ENCODE measurements at regions not wholly inside any gene's neighbourhood (a gene's known extent, or its start where the extent isn't known, plus 50 kb on each side); places are given as distances from the start of the nearest gene placed in this dataset.

DNA sequence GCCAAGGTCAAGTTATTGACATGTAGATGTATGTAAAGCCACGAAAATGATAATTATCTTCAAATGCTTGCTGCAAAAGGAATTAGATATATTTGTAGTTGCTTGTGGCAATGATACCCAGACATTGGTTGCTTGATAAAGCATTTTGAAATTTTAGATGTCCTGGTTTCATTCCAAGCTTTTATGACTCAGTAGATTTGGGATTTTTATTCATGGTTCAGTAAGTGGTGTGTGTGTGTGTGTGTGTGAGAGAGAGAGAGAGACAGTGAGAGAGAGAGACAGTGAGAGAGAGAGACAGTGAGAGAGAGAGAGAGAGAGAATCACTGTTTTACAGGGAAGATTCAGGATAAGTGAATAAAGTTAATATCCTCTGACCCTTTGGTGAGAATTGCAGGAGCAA is 498.2 kb upstream of the C1orf87 start:
- no peaks in the 10 kb centered on the region for H3K36me3 ChIP-seq
- H3K27ac ChIP-seq = no peak overlapping the region
- TF ChIP-seq, protein P1, sequence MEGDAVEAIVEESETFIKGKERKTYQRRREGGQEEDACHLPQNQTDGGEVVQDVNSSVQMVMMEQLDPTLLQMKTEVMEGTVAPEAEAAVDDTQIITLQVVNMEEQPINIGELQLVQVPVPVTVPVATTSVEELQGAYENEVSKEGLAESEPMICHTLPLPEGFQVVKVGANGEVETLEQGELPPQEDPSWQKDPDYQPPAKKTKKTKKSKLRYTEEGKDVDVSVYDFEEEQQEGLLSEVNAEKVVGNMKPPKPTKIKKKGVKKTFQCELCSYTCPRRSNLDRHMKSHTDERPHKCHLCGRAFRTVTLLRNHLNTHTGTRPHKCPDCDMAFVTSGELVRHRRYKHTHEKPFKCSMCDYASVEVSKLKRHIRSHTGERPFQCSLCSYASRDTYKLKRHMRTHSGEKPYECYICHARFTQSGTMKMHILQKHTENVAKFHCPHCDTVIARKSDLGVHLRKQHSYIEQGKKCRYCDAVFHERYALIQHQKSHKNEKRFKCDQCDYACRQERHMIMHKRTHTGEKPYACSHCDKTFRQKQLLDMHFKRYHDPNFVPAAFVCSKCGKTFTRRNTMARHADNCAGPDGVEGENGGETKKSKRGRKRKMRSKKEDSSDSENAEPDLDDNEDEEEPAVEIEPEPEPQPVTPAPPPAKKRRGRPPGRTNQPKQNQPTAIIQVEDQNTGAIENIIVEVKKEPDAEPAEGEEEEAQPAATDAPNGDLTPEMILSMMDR (IDR thresholded peaks at IDR 0.05) = no peak
- no peak overlapping the region for H3K4me3 ChIP-seq
- DNase-seq (no peak), ATAC-seq (no peak)
- no peaks in the 10 kb centered on the region for H3K27me3 ChIP-seq
- intact Hi-C loops (cut with DNase I) = no loop called here
- no peaks in the 10 kb centered on the region for H3K9me3 ChIP-seq
- H3K4me1 ChIP-seq = no peaks in the 10 kb centered on the region

DNA sequence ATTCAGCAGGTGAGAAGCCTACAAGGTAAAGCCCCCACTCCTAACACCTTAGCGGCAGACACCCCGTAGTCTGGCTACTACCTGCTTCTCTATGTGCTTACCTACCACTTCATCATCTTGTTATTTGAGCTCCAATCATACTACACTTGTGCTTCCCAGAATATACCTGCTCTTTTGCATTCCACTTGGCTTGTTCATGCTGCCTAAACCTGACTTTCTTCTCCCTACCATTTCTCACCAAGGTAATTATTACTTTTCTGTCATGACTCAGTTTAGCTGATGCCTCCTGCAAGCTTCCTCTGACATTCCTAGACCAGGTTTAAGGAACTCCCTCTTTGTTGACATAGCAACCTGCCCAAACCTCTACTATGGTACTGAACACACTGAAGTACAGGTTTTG is 495.6 kb upstream of the C1orf87 start:
- Histone ChIP-seq H3K27me3 (no peaks in the 10 kb centered on the region), H3K36me3 (no peaks in the 10 kb centered on the region), H3K4me1 (no peaks in the 10 kb centered on the region), H3K27ac (no peak overlapping the region), H3K4me3 (no peak overlapping the region), H3K9me3 (no peaks in the 10 kb centered on the region)
- peak; percentile 73 for ATAC-seq
- DNase-seq = no peak
- intact Hi-C loops (cut with DNase I) = no loop called here
- TF ChIP-seq, protein P1 (IDR thresholded peaks at IDR 0.05) = no peak

DNA sequence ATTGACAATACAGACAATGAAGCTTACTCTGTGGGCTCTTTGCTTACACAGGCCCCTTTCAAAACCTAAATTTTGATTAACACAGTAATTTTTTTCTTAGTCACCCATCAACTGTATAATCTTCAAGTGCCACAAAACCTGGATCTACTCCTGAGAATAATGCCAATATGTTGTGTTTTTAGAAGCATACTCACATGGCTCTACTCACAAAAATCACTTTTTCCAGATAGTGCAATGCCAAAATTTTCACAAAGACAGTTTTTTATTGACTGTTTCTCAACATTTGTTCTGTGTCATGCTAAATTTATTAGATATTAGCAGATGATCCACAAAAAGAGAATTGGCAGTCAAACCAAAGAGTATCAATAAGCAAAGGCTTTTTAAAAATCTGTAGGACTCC is 493.7 kb upstream of the C1orf87 start:
- DNase-seq = no peak
- H3K27ac ChIP-seq = no peak overlapping the region
- no peaks in the 10 kb centered on the region for H3K27me3 ChIP-seq
- H3K4me1 ChIP-seq = no peaks in the 10 kb centered on the region
- H3K9me3 ChIP-seq = no peaks in the 10 kb centered on the region
- intact Hi-C loops (cut with DNase I) = no loop called here
- no peak for ATAC-seq
- H3K4me3 ChIP-seq = no peak overlapping the region
- TF ChIP-seq, protein P1 (IDR thresholded peaks at IDR 0.05) = no peak
- H3K36me3 ChIP-seq = no peaks in the 10 kb centered on the region

DNA sequence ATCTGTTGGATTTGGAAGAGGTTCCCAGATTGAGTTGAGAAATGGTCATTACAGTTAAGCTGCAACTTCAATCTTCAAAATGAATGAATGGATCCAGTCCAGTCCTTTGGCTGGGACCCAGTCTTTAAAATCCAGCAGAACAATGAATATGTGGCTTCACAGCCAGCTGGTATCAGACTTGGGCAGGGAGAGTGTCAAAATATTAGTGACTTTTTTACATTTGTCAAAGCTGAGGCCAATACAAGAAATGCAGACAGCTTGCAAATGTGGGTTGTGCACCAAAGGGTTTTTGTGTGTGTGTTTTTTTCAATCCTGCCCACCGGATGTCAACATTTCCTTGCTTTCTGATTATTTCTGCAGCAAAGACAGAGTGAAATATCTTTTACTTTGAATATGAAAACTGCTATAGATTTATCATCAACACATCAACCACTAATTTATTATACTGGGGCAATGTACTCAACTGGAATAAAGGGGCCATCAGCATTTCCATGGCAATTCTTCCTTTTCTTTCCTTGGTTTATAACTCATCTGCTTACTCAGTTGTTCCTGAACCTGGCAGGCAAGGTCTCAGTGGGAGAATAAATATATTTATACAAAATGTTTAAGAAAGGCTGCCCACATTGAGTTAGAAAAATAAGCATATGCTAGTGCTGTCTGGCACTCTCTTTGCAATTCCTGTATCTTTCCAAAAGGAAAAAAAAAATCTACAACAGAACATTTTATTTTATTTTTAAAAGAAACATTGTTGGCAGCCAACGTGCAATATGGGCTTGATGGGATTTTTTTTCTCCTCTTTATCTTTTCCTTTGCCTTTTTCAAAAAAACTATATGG is 491.6 kb upstream of the C1orf87 start:
- intact Hi-C loops (cut with DNase I) = no loop called here
- DNase-seq = no peak
- no peak for ATAC-seq

DNA sequence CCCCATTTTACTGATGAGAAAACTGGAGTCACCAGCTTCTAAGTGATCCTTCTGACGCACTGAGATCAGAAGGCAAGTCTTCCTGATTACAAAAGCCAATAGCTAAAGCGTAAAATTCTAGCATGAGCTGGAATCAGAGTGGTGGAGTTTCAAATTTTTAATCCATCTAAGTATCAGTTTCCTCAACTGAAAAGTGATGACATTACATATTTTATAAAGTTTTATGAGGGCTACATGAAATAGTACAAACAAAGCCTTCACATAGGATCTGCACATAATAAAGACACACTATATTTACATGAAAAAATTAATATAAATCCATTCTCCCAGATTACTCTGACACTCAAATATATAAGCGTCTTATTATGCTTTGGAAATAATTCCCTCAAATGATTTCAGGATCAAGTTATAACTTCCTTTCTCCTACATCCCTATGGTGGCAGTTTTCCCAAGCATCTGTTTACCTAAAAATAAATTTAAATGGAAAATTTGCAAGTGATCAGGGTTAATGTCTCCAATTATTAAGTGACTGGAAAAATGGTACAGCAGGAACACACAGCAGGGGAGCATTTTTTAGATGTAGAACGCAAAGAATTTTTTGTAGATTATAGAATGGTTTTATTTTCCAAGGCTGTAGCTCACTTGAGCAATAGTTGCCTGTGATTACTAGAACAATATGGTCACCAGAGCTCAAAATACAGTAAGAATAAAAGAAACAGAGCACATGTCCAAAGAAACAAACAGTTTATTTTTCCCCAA is 490.4 kb upstream of the C1orf87 start:
- no peaks in the 10 kb centered on the region for H3K4me1 ChIP-seq
- TF ChIP-seq, protein P1 (IDR thresholded peaks at IDR 0.05) = no peak

More for the DNA sequence above, 491.6 kb upstream of the C1orf87 start:
- Histone ChIP-seq H3K9me3 (no peaks in the 10 kb centered on the region), H3K27ac (no peak overlapping the region), H3K27me3 (no peaks in the 10 kb centered on the region), H3K4me1 (no peaks in the 10 kb centered on the region), H3K36me3 (no peaks in the 10 kb centered on the region), H3K4me3 (no peak overlapping the region)
- TF ChIP-seq, protein P1 (IDR thresholded peaks at IDR 0.05) = no peak

More for the DNA sequence above, 490.4 kb upstream of the C1orf87 start:
- intact Hi-C loops (cut with DNase I) = no loop called here
- DNase-seq = no peak
- H3K4me3 ChIP-seq = no peak overlapping the region
- H3K27ac ChIP-seq = no peak overlapping the region
- H3K9me3 ChIP-seq = no peaks in the 10 kb centered on the region
- H3K36me3 ChIP-seq = no peaks in the 10 kb centered on the region
- H3K27me3 ChIP-seq = no peaks in the 10 kb centered on the region
- ATAC-seq = no peak
